ENCODE measurements at regions not wholly inside any gene's neighbourhood (a gene's known extent, or its start where the extent isn't known, plus 50 kb on each side); places are given as distances from the start of the nearest gene placed in this dataset.

- no peaks in the 10 kb centered on the region for H3K79me1 ChIP-seq (ENCODE audit: low read length)
- H3K27me3 ChIP-seq (ENCODE audit: insufficient read depth, low read length, poor library complexity) = no peaks in the 10 kb centered on the region
- no peak overlapping the region for H2BK120ac ChIP-seq (ENCODE audit: low read depth, low read length)
- no peak overlapping the region for H3K4ac ChIP-seq (ENCODE audit: low read depth, low read length)
- H3K4me1 ChIP-seq (ENCODE audit: control insufficient read depth, low read depth, low read length) = no peaks in the 10 kb centered on the region
- no peak overlapping the region for H3K23ac ChIP-seq (ENCODE audit: low read length)
- H3K56ac ChIP-seq (ENCODE audit: low read length) = no peak overlapping the region
- no peak overlapping the region for H2BK15ac ChIP-seq (replicated peaks; ENCODE audit: low read depth)
- H3K18ac ChIP-seq (ENCODE audit: low read length) = no peak overlapping the region
- no peak overlapping the region for H2BK5ac ChIP-seq (ENCODE audit: low read length)
- no peak overlapping the region for H4K5ac ChIP-seq (ENCODE audit: low read length)
- no peak for DNase-seq
- H3K36me3 ChIP-seq (ENCODE audit: control insufficient read depth, insufficient read depth, low read length) = no peaks in the 10 kb centered on the region
- no peak overlapping the region for H2AK5ac ChIP-seq (ENCODE audit: low read length)
- no peak overlapping the region for H3K27ac ChIP-seq (ENCODE audit: low read depth, low read length)
- no CpG with 5 or more reads among the region's 1 CpG for WGBS (ENCODE audit: extremely low coverage, insufficient coverage, low lambda C conversion rate)
- no peak overlapping the region for H3K4me3 ChIP-seq (ENCODE audit: low read length)
- H3K9ac ChIP-seq (ENCODE audit: low read length) = no peak overlapping the region
- H3K4me2 ChIP-seq (ENCODE audit: low read length) = no peak overlapping the region
- no peaks in the 10 kb centered on the region for H3K79me2 ChIP-seq (ENCODE audit: control insufficient read depth, insufficient read depth, low read length)
- no peak overlapping the region for H4K8ac ChIP-seq (ENCODE audit: low read depth, low read length)
These were observed 241.2 kb downstream of the MRPL39 start for GRCh38 chr21:25366116-25366515.

- Histone ChIP-seq H2BK5ac (ENCODE audit: low read length) (no peak overlapping the region), H3K79me1 (ENCODE audit: low read length) (no peaks in the 10 kb centered on the region), H2AK5ac (ENCODE audit: low read length) (no peak overlapping the region), H3K4me1 (ENCODE audit: control insufficient read depth, low read depth, low read length) (no peaks in the 10 kb centered on the region), H3K4me3 (ENCODE audit: low read length) (no peak overlapping the region), H3K4ac (ENCODE audit: low read depth, low read length) (no peak overlapping the region), H3K79me2 (ENCODE audit: control insufficient read depth, insufficient read depth, low read length) (no peaks in the 10 kb centered on the region), H4K5ac (ENCODE audit: low read length) (no peak overlapping the region), H3K4me2 (ENCODE audit: low read length) (no peak overlapping the region), H3K18ac (ENCODE audit: low read length) (no peak overlapping the region), H3K27me3 (ENCODE audit: insufficient read depth, low read length, poor library complexity) (no peaks in the 10 kb centered on the region), H4K8ac (ENCODE audit: low read depth, low read length) (no peak overlapping the region), H2BK15ac (replicated peaks; ENCODE audit: low read depth) (no peak overlapping the region), H2BK120ac (ENCODE audit: low read depth, low read length) (no peak overlapping the region), H3K36me3 (ENCODE audit: control insufficient read depth, insufficient read depth, low read length) (no peaks in the 10 kb centered on the region), H3K9ac (ENCODE audit: low read length) (no peak overlapping the region), H3K27ac (ENCODE audit: low read depth, low read length) (no peak overlapping the region), H3K56ac (ENCODE audit: low read length) (no peak overlapping the region), H3K23ac (ENCODE audit: low read length) (no peak overlapping the region)
- WGBS (ENCODE audit: extremely low coverage, insufficient coverage, low lambda C conversion rate) = no CpG with 5 or more reads among the region's 15 CpGs
- DNase-seq = no peak
These were observed 244.7 kb downstream of the MRPL39 start for GRCh38 chr21:25362375-25363267.

GRCh38 chr21:25361765-25362164 is 245.5 kb downstream of the MRPL39 start:
- Histone ChIP-seq H3K27ac (ENCODE audit: low read depth, low read length) (no peak overlapping the region), H2AK5ac (ENCODE audit: low read length) (no peak overlapping the region), H3K36me3 (ENCODE audit: control insufficient read depth, insufficient read depth, low read length) (no peaks in the 10 kb centered on the region), H3K27me3 (ENCODE audit: insufficient read depth, low read length, poor library complexity) (no peaks in the 10 kb centered on the region), H2BK5ac (ENCODE audit: low read length) (no peak overlapping the region), H4K5ac (ENCODE audit: low read length) (no peak overlapping the region), H3K9ac (ENCODE audit: low read length) (no peak overlapping the region), H2BK15ac (replicated peaks; ENCODE audit: low read depth) (no peak overlapping the region), H3K4ac (ENCODE audit: low read depth, low read length) (no peak overlapping the region), H2BK120ac (ENCODE audit: low read depth, low read length) (no peak overlapping the region), H3K18ac (ENCODE audit: low read length) (no peak overlapping the region), H3K56ac (ENCODE audit: low read length) (no peak overlapping the region), H3K4me3 (ENCODE audit: low read length) (no peak overlapping the region), H3K23ac (ENCODE audit: low read length) (no peak overlapping the region), H3K79me1 (ENCODE audit: low read length) (no peaks in the 10 kb centered on the region), H3K79me2 (ENCODE audit: control insufficient read depth, insufficient read depth, low read length) (no peaks in the 10 kb centered on the region), H3K4me1 (ENCODE audit: control insufficient read depth, low read depth, low read length) (no peaks in the 10 kb centered on the region), H3K4me2 (ENCODE audit: low read length) (no peak overlapping the region), H4K8ac (ENCODE audit: low read depth, low read length) (no peak overlapping the region)
- DNase-seq = no peak
- WGBS (ENCODE audit: extremely low coverage, insufficient coverage, low lambda C conversion rate) = no CpG with 5 or more reads among the region's 28 CpGs

- no peaks in the 10 kb centered on the region for H3K36me3 ChIP-seq (ENCODE audit: control insufficient read depth, insufficient read depth, low read length)
- no peak overlapping the region for H3K4me2 ChIP-seq (ENCODE audit: low read length)
- H4K5ac ChIP-seq (ENCODE audit: low read length) = no peak overlapping the region
- no peak overlapping the region for H3K56ac ChIP-seq (ENCODE audit: low read length)
- H3K27ac ChIP-seq (ENCODE audit: low read depth, low read length) = no peak overlapping the region
- H3K27me3 ChIP-seq (ENCODE audit: insufficient read depth, low read length, poor library complexity) = no peaks in the 10 kb centered on the region
- H4K8ac ChIP-seq (ENCODE audit: low read depth, low read length) = no peak overlapping the region
- no CpG with 5 or more reads among the region's 1 CpG for WGBS (ENCODE audit: extremely low coverage, insufficient coverage, low lambda C conversion rate)
- H3K9ac ChIP-seq (ENCODE audit: low read length) = no peak overlapping the region
- no peaks in the 10 kb centered on the region for H3K4me1 ChIP-seq (ENCODE audit: control insufficient read depth, low read depth, low read length)
- H2BK120ac ChIP-seq (ENCODE audit: low read depth, low read length) = no peak overlapping the region
- no peaks in the 10 kb centered on the region for H3K79me2 ChIP-seq (ENCODE audit: control insufficient read depth, insufficient read depth, low read length)
- no peak overlapping the region for H2BK5ac ChIP-seq (ENCODE audit: low read length)
- no peak overlapping the region for H2BK15ac ChIP-seq (replicated peaks; ENCODE audit: low read depth)
- H3K18ac ChIP-seq (ENCODE audit: low read length) = no peak overlapping the region
- no peak for DNase-seq
- H3K4me3 ChIP-seq (ENCODE audit: low read length) = no peak overlapping the region
- H3K23ac ChIP-seq (ENCODE audit: low read length) = no peak overlapping the region
- H2AK5ac ChIP-seq (ENCODE audit: low read length) = no peak overlapping the region
- H3K4ac ChIP-seq (ENCODE audit: low read depth, low read length) = no peak overlapping the region
- H3K79me1 ChIP-seq (ENCODE audit: low read length) = no peaks in the 10 kb centered on the region
These were observed 246.2 kb downstream of the MRPL39 start for GRCh38 chr21:25361097-25361496.

- H3K27ac ChIP-seq (ENCODE audit: low read depth, low read length) = no peak overlapping the region
These were observed 246.7 kb downstream of the MRPL39 start for GRCh38 chr21:25360593-25360992.

GRCh38 chr21:25359724-25360123 is 247.6 kb downstream of the MRPL39 start:
- no peak overlapping the region for H3K4ac ChIP-seq (ENCODE audit: low read depth, low read length)
- H3K23ac ChIP-seq (ENCODE audit: low read length) = no peak overlapping the region
- no peak overlapping the region for H2BK15ac ChIP-seq (replicated peaks; ENCODE audit: low read depth)
- H3K27ac ChIP-seq (ENCODE audit: low read depth, low read length) = no peak overlapping the region
- WGBS (ENCODE audit: extremely low coverage, insufficient coverage, low lambda C conversion rate) = 100% methylated on average over 2 of the region's 5 CpGs
- H3K4me1 ChIP-seq (ENCODE audit: control insufficient read depth, low read depth, low read length) = no peaks in the 10 kb centered on the region
- no peaks in the 10 kb centered on the region for H3K79me2 ChIP-seq (ENCODE audit: control insufficient read depth, insufficient read depth, low read length)
- H2BK5ac ChIP-seq (ENCODE audit: low read length) = no peak overlapping the region
- H3K79me1 ChIP-seq (ENCODE audit: low read length) = no peaks in the 10 kb centered on the region
- no peak overlapping the region for H2AK5ac ChIP-seq (ENCODE audit: low read length)
- H4K5ac ChIP-seq (ENCODE audit: low read length) = no peak overlapping the region
- no peak overlapping the region for H3K56ac ChIP-seq (ENCODE audit: low read length)
- no peak overlapping the region for H2BK120ac ChIP-seq (ENCODE audit: low read depth, low read length)
- H3K27me3 ChIP-seq (ENCODE audit: insufficient read depth, low read length, poor library complexity) = no peaks in the 10 kb centered on the region
- H3K4me2 ChIP-seq (ENCODE audit: low read length) = no peak overlapping the region
- H3K4me3 ChIP-seq (ENCODE audit: low read length) = no peak overlapping the region
- no peak overlapping the region for H3K18ac ChIP-seq (ENCODE audit: low read length)
- no peak overlapping the region for H3K9ac ChIP-seq (ENCODE audit: low read length)
- H3K36me3 ChIP-seq (ENCODE audit: control insufficient read depth, insufficient read depth, low read length) = no peaks in the 10 kb centered on the region
- no peak overlapping the region for H4K8ac ChIP-seq (ENCODE audit: low read depth, low read length)
- no peak for DNase-seq

More at GRCh38 chr21:25360593-25360992, 246.7 kb downstream of the MRPL39 start:
- no peak overlapping the region for H2BK120ac ChIP-seq (ENCODE audit: low read depth, low read length)
- no peak overlapping the region for H3K18ac ChIP-seq (ENCODE audit: low read length)
- H3K4me2 ChIP-seq (ENCODE audit: low read length) = no peak overlapping the region
- no peak overlapping the region for H4K8ac ChIP-seq (ENCODE audit: low read depth, low read length)
- DNase-seq = no peak
- H2BK15ac ChIP-seq (replicated peaks; ENCODE audit: low read depth) = no peak overlapping the region
- H3K23ac ChIP-seq (ENCODE audit: low read length) = no peak overlapping the region
- no peak overlapping the region for H3K4me3 ChIP-seq (ENCODE audit: low read length)
- no peak overlapping the region for H2AK5ac ChIP-seq (ENCODE audit: low read length)
- H3K9ac ChIP-seq (ENCODE audit: low read length) = no peak overlapping the region
- H3K79me1 ChIP-seq (ENCODE audit: low read length) = no peaks in the 10 kb centered on the region
- H3K36me3 ChIP-seq (ENCODE audit: control insufficient read depth, insufficient read depth, low read length) = no peaks in the 10 kb centered on the region
- no peak overlapping the region for H3K4ac ChIP-seq (ENCODE audit: low read depth, low read length)
- H2BK5ac ChIP-seq (ENCODE audit: low read length) = no peak overlapping the region
- no peaks in the 10 kb centered on the region for H3K4me1 ChIP-seq (ENCODE audit: control insufficient read depth, low read depth, low read length)
- H3K79me2 ChIP-seq (ENCODE audit: control insufficient read depth, insufficient read depth, low read length) = no peaks in the 10 kb centered on the region
- no CpG with 5 or more reads among the region's 2 CpGs for WGBS (ENCODE audit: extremely low coverage, insufficient coverage, low lambda C conversion rate)
- H3K27me3 ChIP-seq (ENCODE audit: insufficient read depth, low read length, poor library complexity) = no peaks in the 10 kb centered on the region
- no peak overlapping the region for H3K56ac ChIP-seq (ENCODE audit: low read length)
- H4K5ac ChIP-seq (ENCODE audit: low read length) = no peak overlapping the region
